GM10847 (cell line): ENCODE measurements at regions not wholly inside any gene's neighbourhood (a gene's known extent, or its start where the extent isn't known, plus 50 kb on each side); places are given as distances from the start of the nearest gene placed in this dataset.

Source experiments
- POLR2A ChIP-seq: IDR thresholded peaks from 2 replicates; pipeline ENCODE4 v1.6.1; 2011; ENCODE audit not compliant: insufficient read length; ENCODE audit errors: extremely low read depth

- no peak for TF ChIP-seq POLR2A
Observed at GRCh38 chr6:156010-156409, 136.3 kb upstream of the DUSP22 start.

GRCh38 chr6:164720-165119, 127.6 kb upstream of the DUSP22 start:
- TF ChIP-seq POLR2A, result no peak

- no peak for TF ChIP-seq POLR2A
Observed at GRCh38 chr6:165263-165662, 127.0 kb upstream of the DUSP22 start.

- TF ChIP-seq POLR2A, result no peak
Observed at GRCh38 chr6:165906-166305, 126.4 kb upstream of the DUSP22 start.

GRCh38 chr6:168865-169455, 123.3 kb upstream of the DUSP22 start:
- no peak for TF ChIP-seq POLR2A

- TF ChIP-seq POLR2A, result no peak
Observed at GRCh38 chr6:174036-174435, 118.3 kb upstream of the DUSP22 start.

GRCh38 chr6:175680-176079, 116.6 kb upstream of the DUSP22 start:
- TF ChIP-seq POLR2A, result no peak

GRCh38 chr6:176766-177165, 115.5 kb upstream of the DUSP22 start:
- TF ChIP-seq POLR2A, result no peak

GRCh38 chr6:178119-178518, 114.2 kb upstream of the DUSP22 start:
- no peak for TF ChIP-seq POLR2A

GRCh38 chr6:179340-179950, 112.8 kb upstream of the DUSP22 start:
- no peak for TF ChIP-seq POLR2A

GRCh38 chr6:181049-181654, 111.1 kb upstream of the DUSP22 start:
- no peak for TF ChIP-seq POLR2A

GRCh38 chr6:183668-184067, 108.6 kb upstream of the DUSP22 start:
- TF ChIP-seq POLR2A, result no peak

- no peak for TF ChIP-seq POLR2A
Observed at GRCh38 chr6:184161-184700, 108.1 kb upstream of the DUSP22 start.

GRCh38 chr6:186340-186965, 105.8 kb upstream of the DUSP22 start:
- no peak for TF ChIP-seq POLR2A

GRCh38 chr6:187210-187861, 105.0 kb upstream of the DUSP22 start:
- TF ChIP-seq POLR2A, result no peak
